ENCODE measurements at regions not wholly inside any gene's neighbourhood (a gene's known extent, or its start where the extent isn't known, plus 50 kb on each side); places are given as distances from the start of the nearest gene placed in this dataset.
A peak's percentile ranks its signal among the peaks of the same experiment; 100 is the strongest.
"Not testable (repeated sequence)": the region's sequence is repeated elsewhere in the genome, so short reads cannot be mapped to it uniquely, and the experiment has no call there.

- DNase-seq: no peak
Observed at GRCh38 chr13:87986639-87987250, 315.6 kb downstream of the SLITRK5 start.

GRCh38 chr13:87998081-87998480 is 326.9 kb downstream of the SLITRK5 start:
- no peak for DNase-seq

- no peak for DNase-seq
Observed at GRCh38 chr13:87999240-87999700, 328.1 kb downstream of the SLITRK5 start.

- DNase-seq: no peak
Observed at GRCh38 chr13:87999788-88000187, 328.6 kb downstream of the SLITRK5 start.

- DNase-seq: no peak
Observed at GRCh38 chr13:88000239-88000638, 329.1 kb downstream of the SLITRK5 start.

- no peak for DNase-seq
Observed at GRCh38 chr13:88000787-88001186, 329.6 kb downstream of the SLITRK5 start.

GRCh38 chr13:88005188-88005587 is 334.0 kb downstream of the SLITRK5 start:
- no peak for DNase-seq

GRCh38 chr13:88014527-88014926 is 343.4 kb downstream of the SLITRK5 start:
- DNase-seq: no peak

GRCh38 chr13:88022431-88023208 is 351.4 kb downstream of the SLITRK5 start:
- DNase-seq: no peak

GRCh38 chr13:88026241-88026640 is 355.1 kb downstream of the SLITRK5 start:
- no peak for DNase-seq

GRCh38 chr13:88031980-88032559 is 360.9 kb downstream of the SLITRK5 start:
- DNase-seq: no peak

GRCh38 chr13:88036205-88036604 is 365.0 kb downstream of the SLITRK5 start:
- not testable (repeated sequence) for DNase-seq

- no peak for DNase-seq
Observed at GRCh38 chr13:88042489-88042888, 371.3 kb downstream of the SLITRK5 start.

GRCh38 chr13:88051746-88052482 is 380.7 kb downstream of the SLITRK5 start:
- DNase-seq: no peak

GRCh38 chr13:88063741-88064140 is 392.6 kb downstream of the SLITRK5 start:
- DNase-seq: peak; percentile 37

- no peak for DNase-seq
Observed at GRCh38 chr13:88066847-88067246, 395.7 kb downstream of the SLITRK5 start.

GRCh38 chr13:88068316-88068715 is 397.1 kb downstream of the SLITRK5 start:
- no peak for DNase-seq

GRCh38 chr13:88068975-88069374 is 397.8 kb downstream of the SLITRK5 start:
- no peak for DNase-seq

- DNase-seq: no peak
Observed at GRCh38 chr13:88071371-88071770, 400.2 kb downstream of the SLITRK5 start.

- DNase-seq: no peak
Observed at GRCh38 chr13:88074794-88075510, 403.8 kb downstream of the SLITRK5 start.

GRCh38 chr13:88085036-88085435 is 413.9 kb downstream of the SLITRK5 start:
- no peak for DNase-seq

- no peak for DNase-seq
Observed at GRCh38 chr13:88086577-88086976, 415.4 kb downstream of the SLITRK5 start.

GRCh38 chr13:88097541-88097940 is 426.4 kb downstream of the SLITRK5 start:
- DNase-seq: no peak
